OCI-LY3 (cell line): ENCODE measurements at regions not wholly inside any gene's neighbourhood (a gene's known extent, or its start where the extent isn't known, plus 50 kb on each side); places are given as distances from the start of the nearest gene placed in this dataset.

Experiments
- H2AFZ ChIP-seq: fragments of 200-600, 300-600 bp; shearing (Covaris generic); 2 replicates; pipeline ENCODE4 v1.6.0; 2014; ENCODE audit warnings: antibody characterized with exemption, low read depth, low read length
- H3K27ac ChIP-seq: fragments of 200-600, 300-600 bp; sonication (generic); 2 replicates; pipeline ENCODE4 v1.5.1; 2014; ENCODE audit warnings: mild to moderate bottlenecking, low read length, moderate library complexity, mixed read lengths
- H3K27me3 ChIP-seq: fragments of 200-600, 300-600 bp; sonication (generic); 2 replicates; pipeline ENCODE4 v1.6.1; 2014; ENCODE audit warnings: low read depth, low read length, mixed read lengths
- H3K36me3 ChIP-seq: fragments of 200-600, 300-600 bp; sonication (generic); replicated peaks from 2 replicates; pipeline ENCODE3; 2014; ENCODE audit warnings: low read depth, low read length, mixed read lengths
- H3K4me1 ChIP-seq: fragments of 300-600, 200-600 bp; sonication (generic); 2 replicates; pipeline ENCODE4 v1.6.1; 2014; ENCODE audit warnings: low read length, mixed read lengths
- H3K4me2 ChIP-seq: fragments of 200-600, 300-600 bp; sonication (generic); 2 replicates; pipeline ENCODE4 v1.6.1; 2014; ENCODE audit warnings: low read length, mixed read lengths
- H3K4me3 ChIP-seq: fragments of 300-600, 200-600 bp; sonication (generic); 2 replicates; pipeline ENCODE4 v1.5.1; 2014; ENCODE audit warnings: antibody characterized with exemption, mild to moderate bottlenecking, low read length, moderate library complexity
- H3K79me2 ChIP-seq: fragments of 300-600, 200-600 bp; shearing (Covaris generic); 2 replicates; pipeline ENCODE4 v1.6.1; 2014; ENCODE audit warnings: mild to moderate bottlenecking, low read length, mixed read lengths
- H3K9ac ChIP-seq: fragments of 300-600, 200-600 bp; shearing (Covaris generic); 2 replicates; pipeline ENCODE4 v1.6.0; 2014; ENCODE audit warnings: mild to moderate bottlenecking, low read length, moderate library complexity
- H3K9me3 ChIP-seq: fragments of 200-600, 300-600 bp; shearing (Covaris generic); 2 replicates; pipeline ENCODE4 v1.6.1; 2014; ENCODE audit warnings: low read length, mixed read lengths; ENCODE audit not compliant: insufficient read depth
- H4K20me1 ChIP-seq: fragments of 200-600, 300-600 bp; sonication (generic); 2 replicates; pipeline ENCODE4 v1.6.1; 2016; ENCODE audit warnings: low read length, mixed read lengths; ENCODE audit not compliant: insufficient read depth
- CTCF ChIP-seq: fragments of 200-600, 300-600 bp; sonication (generic); IDR thresholded peaks from 2 replicates; pipeline ENCODE4 v1.5.1; 2014; ENCODE audit warnings: antibody characterized with exemption, low read length, low read depth
- EZH2phosphoT487 ChIP-seq: fragments of 200-600 bp; shearing (Covaris generic); IDR thresholded peaks from 2 replicates; pipeline ENCODE4 v1.6.1; 2018; ENCODE audit warnings: antibody characterized with exemption, mixed run types, low read depth

GRCh38 chr6:22409486-22409885 lies 112.7 kb upstream of the PRL start:
- Histone ChIP-seq H3K27me3 (no peaks in the 10 kb centered on the region), H3K36me3 (no peaks in the 10 kb centered on the region), H3K79me2 (no peaks in the 10 kb centered on the region), H3K27ac (no peak overlapping the region), H3K4me3 (no peak overlapping the region), H4K20me1 (no peaks in the 10 kb centered on the region), H3K9me3 (no peaks in the 10 kb centered on the region), H2AFZ (no peak overlapping the region), H3K4me2 (no peak overlapping the region), H3K9ac (no peak overlapping the region), H3K4me1 (no peaks in the 10 kb centered on the region)
- TF ChIP-seq CTCF (no peak), EZH2phosphoT487 (no peak)

- no peaks in the 10 kb centered on the region for H3K79me2 ChIP-seq
- no peaks in the 10 kb centered on the region for H3K27me3 ChIP-seq
- H3K36me3 ChIP-seq = no peaks in the 10 kb centered on the region
- H4K20me1 ChIP-seq = no peaks in the 10 kb centered on the region
- H3K9me3 ChIP-seq = no peaks in the 10 kb centered on the region
- H3K4me3 ChIP-seq = no peak overlapping the region
- H3K27ac ChIP-seq = no peak overlapping the region
- H3K9ac ChIP-seq = no peak overlapping the region
- H3K4me1 ChIP-seq = no peaks in the 10 kb centered on the region
- H2AFZ ChIP-seq = no peak overlapping the region
- TF ChIP-seq CTCF (no peak), EZH2phosphoT487 (no peak)
- H3K4me2 ChIP-seq = no peak overlapping the region
Measured at GRCh38 chr6:22411376-22412105, 114.7 kb upstream of the PRL start.

- Histone ChIP-seq H4K20me1 (no peaks in the 10 kb centered on the region), H3K9me3 (no peaks in the 10 kb centered on the region), H3K36me3 (no peaks in the 10 kb centered on the region), H3K4me2 (no peak overlapping the region), H2AFZ (no peak overlapping the region), H3K4me3 (no peak overlapping the region), H3K79me2 (no peaks in the 10 kb centered on the region), H3K27me3 (no peaks in the 10 kb centered on the region), H3K9ac (no peak overlapping the region), H3K27ac (no peak overlapping the region), H3K4me1 (no peaks in the 10 kb centered on the region)
- no peak for TF ChIP-seq EZH2phosphoT487
- no peak for TF ChIP-seq CTCF
Measured at GRCh38 chr6:22412994-22413393, 116.2 kb upstream of the PRL start.

- Histone ChIP-seq H3K4me2 (no peak overlapping the region), H3K79me2 (no peaks in the 10 kb centered on the region), H3K4me3 (no peak overlapping the region), H3K4me1 (no peaks in the 10 kb centered on the region), H3K27ac (no peak overlapping the region), H3K36me3 (no peaks in the 10 kb centered on the region), H2AFZ (no peak overlapping the region), H4K20me1 (no peaks in the 10 kb centered on the region), H3K27me3 (no peaks in the 10 kb centered on the region), H3K9ac (no peak overlapping the region), H3K9me3 (no peaks in the 10 kb centered on the region)
- TF ChIP-seq EZH2phosphoT487 = no peak
- no peak for TF ChIP-seq CTCF
Measured at GRCh38 chr6:22413681-22414311, 117.0 kb upstream of the PRL start.
